ENCODE measurements at regions not wholly inside any gene's neighbourhood (a gene's known extent, or its start where the extent isn't known, plus 50 kb on each side); places are given as distances from the start of the nearest gene placed in this dataset.

- TF ChIP-seq CTCF (IDR thresholded peaks at IDR 0.05): no peak
- TF ChIP-seq POLR2A (IDR thresholded peaks at IDR 0.05): no peak
Measured at GRCh38 chr4:138389976-138390685, 148.0 kb upstream of the SLC7A11 start.

Data from esophagus squamous epithelium (tissue), 4 donors.